Fibroblast of the aortic adventitia (primary cell): ENCODE measurements at regions not wholly inside any gene's neighbourhood (a gene's known extent, or its start where the extent isn't known, plus 50 kb on each side); places are given as distances from the start of the nearest gene placed in this dataset.

ENCODE experiments used
- DNase-seq: peaks from one replicate; pipeline ENCODE4 v3.0.0-alpha.2; 2010; ENCODE audit warnings: low read depth
- H3K4me3 ChIP-seq: 2 replicates; pipeline ENCODE4 v1.5.1; 2011; ENCODE audit warnings: low read depth, mild to moderate bottlenecking, control low read depth, low read length, moderate library complexity
- CTCF ChIP-seq: IDR thresholded peaks from 2 replicates; pipeline ENCODE4 v1.5.1; 2011; ENCODE audit warnings: mild to moderate bottlenecking, low read length, control low read depth, inconsistent platforms; ENCODE audit not compliant: insufficient read depth

GRCh38 chr18:40412410-40412809 lies 1542.6 kb upstream of the PIK3C3 start:
- TF ChIP-seq CTCF = no peak
- no peak for DNase-seq
- no peak overlapping the region for H3K4me3 ChIP-seq

- no peak for TF ChIP-seq CTCF
- DNase-seq = no peak
- H3K4me3 ChIP-seq = no peak overlapping the region
Measured at GRCh38 chr18:40407909-40408308, 1547.1 kb upstream of the PIK3C3 start.

GRCh38 chr18:40404284-40404683 lies 1550.8 kb upstream of the PIK3C3 start:
- no peak for DNase-seq
- no peak for TF ChIP-seq CTCF

GRCh38 chr18:40402052-40402451 lies 1553.0 kb upstream of the PIK3C3 start:
- no peak for TF ChIP-seq CTCF
- no peak overlapping the region for H3K4me3 ChIP-seq
- DNase-seq = no peak

More at GRCh38 chr18:40404284-40404683, 1550.8 kb upstream of the PIK3C3 start:
- no peak overlapping the region for H3K4me3 ChIP-seq

GRCh38 chr18:40388121-40388520 lies 1566.9 kb upstream of the PIK3C3 start:
- TF ChIP-seq CTCF = no peak
- H3K4me3 ChIP-seq = no peak overlapping the region
- no peak for DNase-seq

- no peak overlapping the region for H3K4me3 ChIP-seq
- DNase-seq = no peak
- no peak for TF ChIP-seq CTCF
Measured at GRCh38 chr18:40387130-40387787, 1567.8 kb upstream of the PIK3C3 start.

GRCh38 chr18:40382197-40382596 lies 1572.8 kb upstream of the PIK3C3 start:
- DNase-seq = no peak
- no peak for TF ChIP-seq CTCF

More at GRCh38 chr18:40382197-40382596, 1572.8 kb upstream of the PIK3C3 start:
- H3K4me3 ChIP-seq = no peak overlapping the region
